CD4-positive, alpha-beta T cell (primary cell): ENCODE measurements at regions not wholly inside any gene's neighbourhood (a gene's known extent, or its start where the extent isn't known, plus 50 kb on each side); places are given as distances from the start of the nearest gene placed in this dataset.

Experiments used
- ATAC-seq: fragments of 200-7000 bp; cut with Tn5 transposase; one replicate; pipeline ENCODE4 v1.10.0; 2022; ENCODE audit warnings: mild to moderate bottlenecking; ENCODE audit not compliant: poor library complexity
- CTCF ChIA-PET: fragments of 350-600 bp; sonication (Branson Sonifier 250); formaldehyde crosslinking; loops from one replicate; lab custom pipeline; 2021; ENCODE audit warnings: antibody characterized with exemption, inconsistent platforms; lab: Charles Lee
- POLR2A ChIA-PET: fragments of 350-600 bp; sonication (Branson Sonifier 250); formaldehyde crosslinking; loops from one replicate; lab custom pipeline; 2021; ENCODE audit warnings: antibody characterized with exemption, inconsistent platforms; lab: Charles Lee
- DNase-seq, 14 experiments: peaks; one replicate each; pipeline ENCODE4 v3.0.0-alpha.2; 2013 to 2020; ENCODE audit warnings: mixed read lengths in 2 of 14
- H3K27ac ChIP-seq, 2 donors: one replicate each; pipeline versions ENCODE4 v1.5.1 to v1.7.0; 2013; ENCODE audit warnings: low read length in 2 of 2, low read depth in 1 of 2, mild to moderate bottlenecking in 1 of 2
- H3K27me3 ChIP-seq, 2 experiments: 1 replicate in 1 of 2; 2 replicates in 1 of 2; pipeline versions ENCODE4 v1.6.1 to v1.7.0; 2013; ENCODE audit warnings: low read length in 2 of 2, control low read depth in 1 of 2, mild to moderate bottlenecking in 1 of 2, moderate library complexity in 1 of 2; ENCODE audit not compliant: insufficient read depth in 2 of 2, control insufficient read depth in 1 of 2
- H3K36me3 ChIP-seq: one replicate; pipeline ENCODE4 v1.6.1; 2013; ENCODE audit warnings: low read length, control low read depth; ENCODE audit not compliant: insufficient read depth
- H3K4me1 ChIP-seq: one replicate; pipeline ENCODE4 v1.6.1; 2013; ENCODE audit warnings: low read length, control low read depth; ENCODE audit not compliant: insufficient read depth
- H3K4me3 ChIP-seq: one replicate; pipeline ENCODE4 v1.5.1; 2013; ENCODE audit warnings: mild to moderate bottlenecking, low read length, moderate library complexity
- H3K9me3 ChIP-seq, 2 experiments: 1 replicate in 1 of 2; 2 replicates in 1 of 2; pipeline versions ENCODE4 v1.6.1 to v1.7.0; 2013; ENCODE audit warnings: low read length in 2 of 2, mild to moderate bottlenecking in 2 of 2, control low read depth in 1 of 2, moderate library complexity in 1 of 2; ENCODE audit not compliant: control insufficient read depth in 1 of 2, insufficient read depth in 1 of 2
- H3K27ac Mint-ChIP-seq: one replicate; pipeline ENCODE4 v1.8.0; 2020; ENCODE audit warnings: mixed read lengths
- H3K27me3 Mint-ChIP-seq: one replicate; pipeline ENCODE4 v1.8.0; 2021; ENCODE audit warnings: mixed read lengths
- H3K36me3 Mint-ChIP-seq: one replicate; pipeline ENCODE4 v1.8.0; 2021; ENCODE audit warnings: low read depth, mixed read lengths
- H3K4me1 Mint-ChIP-seq: one replicate; pipeline ENCODE4 v1.8.0; 2021; ENCODE audit warnings: low read depth, mixed read lengths
- H3K4me3 Mint-ChIP-seq: one replicate; pipeline ENCODE4 v1.8.0; 2020; ENCODE audit warnings: mild to moderate bottlenecking, mixed read lengths
- H3K9me3 Mint-ChIP-seq: one replicate; pipeline ENCODE4 v1.8.0; 2020; ENCODE audit warnings: mixed read lengths
- CTCF ChIP-seq: fragments of 200-600 bp; IDR thresholded peaks from one replicate; pipeline ENCODE4 v1.8.0; 2022; ENCODE audit warnings: antibody characterized with exemption, mild to moderate bottlenecking
- intact Hi-C, 2 experiments: fragments of 100-400 bp; cut with DNase I in 1 of 2; cut with micrococcal nuclease in 1 of 2; formaldehyde crosslinking; loops; one replicate each; pipeline versions ENCODE4 v1.15.1 to v1.9.0; 2023 to 2025; cut with DNase I, micrococcal nuclease

- Histone ChIP-seq H3K27ac (no peak overlapping the region), H3K36me3 (no peaks in the 10 kb centered on the region), H3K27me3 (peaks cover 0 to 4% of the 10 kb centered on the region in 2 experiments), H3K4me1 (no peaks in the 10 kb centered on the region), H3K9me3 (no peaks in the 10 kb centered on the region), H3K4me3 (no peak overlapping the region)
- Mint-ChIP-seq H3K9me3 (no peaks in the 10 kb centered on the region), H3K4me1 (no peaks in the 10 kb centered on the region), H3K27me3 (peaks cover 35% of the 10 kb centered on the region), H3K27ac (no peak overlapping the region), H3K4me3 (no peak overlapping the region), H3K36me3 (no peaks in the 10 kb centered on the region)
- DNase-seq (no peak), ATAC-seq (no peak)
- intact Hi-C loops = no loop called here
- ChIA-PET CTCF (no interaction called here), POLR2A (no interaction called here)
- TF ChIP-seq CTCF = no peak
Measured at GRCh38 chr16:17633181-17633951, 162.6 kb upstream of the XYLT1 start.

DNA sequence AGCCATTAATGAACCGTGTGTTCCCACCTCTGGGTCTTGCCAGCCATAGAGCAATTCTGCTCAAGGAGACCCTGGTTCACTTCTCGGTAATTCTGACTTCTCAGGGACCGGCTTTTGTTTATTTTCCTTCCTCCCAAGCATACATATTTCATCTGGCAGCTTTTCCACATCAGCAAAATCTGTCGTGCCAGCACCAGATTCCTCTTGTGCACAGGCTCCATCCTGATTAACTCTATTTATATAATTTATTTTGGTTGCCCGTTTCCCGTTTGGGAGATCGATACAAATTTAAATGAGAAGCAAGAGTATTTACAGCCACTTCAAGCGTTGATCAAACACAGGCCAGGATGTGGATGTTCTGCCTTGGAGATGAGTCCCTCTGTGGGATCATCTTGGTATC lies 161.9 kb upstream of the XYLT1 start:
- intact Hi-C loops = no loop called here
- Mint-ChIP-seq H3K27ac (no peak overlapping the region), H3K4me1 (no peaks in the 10 kb centered on the region), H3K36me3 (no peaks in the 10 kb centered on the region), H3K27me3 (peaks cover 35% of the 10 kb centered on the region), H3K9me3 (no peaks in the 10 kb centered on the region), H3K4me3 (no peak overlapping the region)
- DNase-seq (no peak), ATAC-seq (no peak)
- peaks cover 0 to 1% of the 10 kb centered on the region in 2 experiments for H3K9me3 ChIP-seq
- TF ChIP-seq CTCF = no peak
- no peaks in the 10 kb centered on the region for H3K36me3 ChIP-seq
- CTCF ChIA-PET = no interaction called here
- H3K4me1 ChIP-seq = no peaks in the 10 kb centered on the region
- H3K4me3 ChIP-seq = no peak overlapping the region
- peaks cover 0 to 5% of the 10 kb centered on the region in 2 experiments for H3K27me3 ChIP-seq
- H3K27ac ChIP-seq = no peak overlapping the region
- POLR2A ChIA-PET = no interaction called here

DNA sequence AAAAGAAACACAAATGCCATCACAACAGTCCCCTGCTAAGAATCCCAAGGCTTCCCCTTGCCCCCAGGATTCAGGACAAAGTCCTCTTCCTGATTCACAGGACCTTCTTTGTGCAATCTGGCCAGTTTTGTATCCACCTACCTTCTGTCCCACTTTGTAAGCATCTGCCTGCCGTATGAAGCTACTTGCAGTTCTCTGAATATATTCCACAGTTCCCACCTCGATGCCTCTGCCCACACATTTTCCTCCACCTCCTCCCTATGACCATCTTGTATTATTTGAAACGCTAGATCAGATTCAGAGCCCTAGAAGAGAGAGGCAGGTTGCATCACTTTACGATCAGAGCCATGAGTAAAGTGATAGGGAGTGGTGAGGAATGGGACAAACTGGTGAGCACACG lies 159.2 kb upstream of the XYLT1 start:
- peaks cover 14% of the 10 kb centered on the region for H3K9me3 Mint-ChIP-seq
- no peak overlapping the region for H3K4me3 ChIP-seq
- H3K27ac Mint-ChIP-seq = no peak overlapping the region
- ATAC-seq = no peak
- no peaks in the 10 kb centered on the region for H3K4me1 ChIP-seq
- POLR2A ChIA-PET = no interaction called here
- CTCF ChIA-PET = no interaction called here
- H3K4me1 Mint-ChIP-seq = no peaks in the 10 kb centered on the region
- peaks cover 9 to 21% of the 10 kb centered on the region in 2 experiments for H3K9me3 ChIP-seq
- H3K27ac ChIP-seq = no peak overlapping the region
- peaks cover 40% of the 10 kb centered on the region for H3K27me3 Mint-ChIP-seq
- TF ChIP-seq CTCF = no peak
- DNase-seq = no peak
- no peaks in the 10 kb centered on the region for H3K36me3 Mint-ChIP-seq
- H3K36me3 ChIP-seq = no peaks in the 10 kb centered on the region
- H3K27me3 ChIP-seq = peaks cover 0 to 5% of the 10 kb centered on the region in 2 experiments
- H3K4me3 Mint-ChIP-seq = no peak overlapping the region
- intact Hi-C loops = no loop called here
